ENCODE measurements at regions not wholly inside any gene's neighbourhood (a gene's known extent, or its start where the extent isn't known, plus 50 kb on each side); places are given as distances from the start of the nearest gene placed in this dataset.
"Not testable (repeated sequence)": the region's sequence is repeated elsewhere in the genome, so short reads cannot be mapped to it uniquely, and the experiment has no call there.

DNA sequence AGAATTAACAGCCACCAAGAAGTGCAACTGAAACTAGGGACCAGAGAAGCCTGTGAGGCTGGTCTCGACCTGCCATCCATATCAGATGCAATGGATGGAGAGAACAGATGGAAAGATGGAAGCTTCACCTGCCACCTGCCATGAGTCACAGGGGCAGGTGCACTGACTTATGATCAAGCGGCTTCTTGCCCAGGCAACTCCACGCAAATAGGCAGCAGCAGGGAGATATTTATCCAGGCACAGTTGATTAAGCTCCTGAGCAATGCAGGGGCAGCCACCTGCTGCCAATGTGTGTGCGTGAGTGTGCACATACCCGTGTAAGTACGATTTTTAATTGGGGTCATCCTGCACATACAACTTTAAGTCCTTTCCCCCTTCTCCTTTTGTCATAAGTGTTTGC lies 174.2 kb downstream of the PTPRU start:
- DNase-seq (ENCODE audit: low spot score): no peak

DNA sequence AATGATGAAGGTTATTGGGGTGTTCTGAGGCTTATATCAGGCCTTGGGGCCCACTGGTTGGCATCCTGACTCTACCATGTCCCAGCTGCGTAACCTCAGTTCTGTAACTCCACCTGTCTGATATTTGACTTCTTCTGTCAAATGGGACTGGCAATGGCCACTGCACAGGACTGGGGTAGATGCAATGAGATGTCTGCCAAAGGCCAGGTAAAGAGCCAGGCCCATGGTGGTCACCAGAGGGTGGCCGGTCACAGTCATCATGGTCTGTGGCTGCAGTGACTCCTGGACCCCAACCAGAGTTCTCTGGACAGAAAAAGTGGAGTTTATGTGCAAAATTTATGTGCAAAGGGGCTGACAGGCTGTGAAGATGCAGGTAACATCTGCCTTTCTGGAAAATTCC lies 173.3 kb downstream of the PTPRU start:
- no peak for DNase-seq (ENCODE audit: low spot score)

DNA sequence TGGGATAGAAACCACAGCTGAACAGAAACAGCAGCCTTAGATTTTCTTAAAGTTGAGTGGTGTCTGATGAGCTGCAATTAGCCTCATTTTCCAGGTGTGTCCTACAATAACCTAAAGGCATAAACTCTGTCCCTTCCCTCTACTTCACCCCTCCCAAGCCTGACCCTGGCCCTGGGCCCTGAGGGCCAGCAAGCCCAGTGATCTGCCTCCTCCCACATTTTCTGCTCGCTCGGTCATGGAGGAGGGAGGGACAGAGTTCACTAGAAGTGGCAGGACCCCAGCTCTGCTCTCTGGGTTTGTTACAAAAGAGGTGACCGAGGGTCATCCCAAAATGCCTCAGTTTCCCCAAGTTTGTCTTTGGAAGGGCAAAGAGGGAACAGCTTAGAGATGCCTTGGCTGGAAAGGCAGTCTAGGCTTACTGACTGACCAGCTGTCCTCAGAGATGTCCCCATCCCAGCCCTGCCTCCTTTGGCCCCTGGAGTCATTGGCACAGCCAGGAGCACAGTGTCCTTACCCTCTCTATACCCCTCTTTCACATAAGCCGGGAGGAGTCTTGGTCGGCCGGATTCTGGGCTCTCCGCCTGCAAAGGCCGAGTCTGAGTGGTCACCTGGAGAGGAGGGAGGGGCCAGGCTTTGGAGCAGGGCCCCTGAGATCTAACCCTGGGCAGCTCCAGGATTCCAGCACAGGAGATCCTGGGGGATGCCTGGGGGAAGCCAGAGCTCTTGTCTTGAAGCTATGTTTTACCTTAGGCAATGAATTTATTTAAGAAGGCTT lies 172.7 kb downstream of the PTPRU start:
- DNase-seq (ENCODE audit: low spot score): no peak

DNA sequence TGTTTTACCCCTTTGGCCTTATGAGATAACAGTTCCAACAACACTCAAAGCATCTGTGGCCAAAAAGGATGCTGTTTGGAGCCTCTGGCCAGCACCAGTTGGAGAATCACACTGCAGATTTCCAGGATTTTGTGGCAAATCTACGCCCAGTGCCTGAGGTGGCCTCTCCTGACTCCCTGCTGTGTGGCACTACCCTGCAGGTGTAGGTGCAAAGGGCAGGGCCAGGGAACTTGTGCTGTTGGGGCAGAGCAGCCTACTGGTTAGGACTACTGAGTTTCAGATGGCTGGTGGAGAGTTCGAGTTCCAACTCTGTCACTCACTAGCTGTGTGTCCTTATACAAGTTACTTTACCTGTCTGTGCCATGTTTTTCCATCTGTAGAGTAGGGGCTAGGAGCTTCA lies 170.5 kb downstream of the PTPRU start:
- no peak for DNase-seq (ENCODE audit: low spot score)

DNA sequence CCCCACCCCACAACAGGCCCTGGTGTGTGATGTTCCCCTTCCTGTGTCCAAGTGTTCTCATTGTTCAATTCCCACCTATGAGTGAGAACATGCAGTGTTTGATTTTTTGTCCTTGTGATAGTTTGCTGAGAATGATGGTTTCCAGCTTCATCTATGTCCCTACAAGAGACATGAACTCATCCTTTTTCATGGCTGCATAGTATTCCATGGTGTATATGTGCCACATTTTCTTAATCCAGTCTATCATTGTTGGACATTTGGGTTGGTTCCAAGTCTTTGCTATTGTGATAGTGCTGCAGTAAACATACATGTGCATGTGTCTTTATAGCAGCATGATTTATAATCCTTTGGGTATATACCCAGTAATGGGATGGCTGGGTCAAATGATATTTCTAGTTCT lies 163.9 kb downstream of the PTPRU start:
- DNase-seq (ENCODE audit: low spot score): not testable (repeated sequence)

DNA sequence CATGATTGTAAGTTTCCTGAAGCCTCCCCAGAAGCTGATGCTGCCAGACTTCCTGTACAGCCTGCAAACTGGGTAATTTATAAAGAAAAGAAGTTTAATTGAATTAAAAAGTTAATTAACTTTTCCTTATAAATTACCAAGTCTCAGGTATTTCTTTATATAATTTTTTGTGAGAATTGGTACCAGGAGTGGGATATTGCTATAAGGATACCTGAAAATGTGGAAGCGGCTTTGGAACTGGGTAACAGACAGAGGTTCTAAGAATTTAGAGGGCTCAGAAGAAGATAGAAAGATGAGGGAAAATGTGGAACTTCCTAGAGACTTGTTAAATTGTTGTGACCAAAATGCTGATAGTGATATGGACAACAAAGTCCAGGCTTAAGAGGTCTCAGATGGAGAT lies 163.1 kb downstream of the PTPRU start:
- DNase-seq (ENCODE audit: low spot score): no peak

DNA sequence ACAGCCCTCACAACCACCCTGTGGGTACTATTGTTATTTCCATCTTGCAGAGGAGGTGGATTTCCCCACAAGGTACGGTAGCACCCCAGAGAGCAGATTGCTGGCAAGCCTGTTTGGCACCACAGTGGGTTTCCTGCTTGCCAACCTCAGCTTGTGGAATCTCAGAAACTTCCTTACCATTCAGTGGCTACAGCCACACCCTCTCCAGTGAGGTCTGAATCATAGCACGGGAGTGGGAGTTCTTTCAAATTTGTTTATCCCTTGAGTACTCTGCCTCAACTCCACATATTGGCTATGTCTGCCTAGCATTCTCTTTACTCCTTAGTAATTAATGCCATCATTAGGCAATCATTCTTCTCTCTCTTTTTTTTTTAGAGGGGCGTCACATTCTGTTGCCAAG lies 162.1 kb downstream of the PTPRU start:
- DNase-seq (ENCODE audit: low spot score): no peak

DNA sequence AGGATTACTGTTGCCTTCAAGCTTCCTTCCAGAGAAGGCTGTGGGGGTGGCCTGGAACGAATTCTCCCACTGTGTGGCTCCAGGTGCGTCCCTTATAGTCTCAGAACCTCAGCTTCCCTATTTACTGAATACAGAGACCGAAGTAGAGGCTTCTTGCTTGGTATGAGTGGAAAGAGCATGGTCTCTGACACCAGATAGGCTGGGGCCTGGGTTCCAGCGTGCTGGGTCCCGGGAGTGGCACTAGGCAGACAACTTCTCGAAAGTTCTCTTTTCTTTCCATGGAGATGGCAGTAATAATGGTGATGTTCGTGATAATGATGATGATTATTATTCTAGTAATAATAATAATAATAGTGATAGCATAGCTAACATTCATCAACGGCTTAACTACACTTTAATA lies 161.7 kb downstream of the PTPRU start:
- no peak for DNase-seq (ENCODE audit: low spot score)

DNA sequence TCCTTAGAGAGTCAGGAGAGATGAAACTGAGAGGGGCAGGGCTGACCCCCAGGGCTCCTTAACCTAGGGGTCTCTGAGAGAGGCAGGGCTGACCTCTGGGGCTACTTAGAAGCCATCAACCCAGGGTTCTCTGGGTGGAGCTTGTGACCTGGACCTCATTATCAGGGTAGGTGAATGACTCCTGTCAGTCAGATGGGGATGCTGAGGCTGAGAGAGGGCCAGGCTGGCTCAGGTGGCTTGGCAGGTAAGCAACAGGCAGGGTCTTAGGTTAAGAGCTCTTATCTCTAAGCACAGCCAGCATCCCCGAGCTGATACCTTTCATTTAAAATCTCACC lies 160.9 kb downstream of the PTPRU start:
- DNase-seq (ENCODE audit: low spot score): no peak

DNA sequence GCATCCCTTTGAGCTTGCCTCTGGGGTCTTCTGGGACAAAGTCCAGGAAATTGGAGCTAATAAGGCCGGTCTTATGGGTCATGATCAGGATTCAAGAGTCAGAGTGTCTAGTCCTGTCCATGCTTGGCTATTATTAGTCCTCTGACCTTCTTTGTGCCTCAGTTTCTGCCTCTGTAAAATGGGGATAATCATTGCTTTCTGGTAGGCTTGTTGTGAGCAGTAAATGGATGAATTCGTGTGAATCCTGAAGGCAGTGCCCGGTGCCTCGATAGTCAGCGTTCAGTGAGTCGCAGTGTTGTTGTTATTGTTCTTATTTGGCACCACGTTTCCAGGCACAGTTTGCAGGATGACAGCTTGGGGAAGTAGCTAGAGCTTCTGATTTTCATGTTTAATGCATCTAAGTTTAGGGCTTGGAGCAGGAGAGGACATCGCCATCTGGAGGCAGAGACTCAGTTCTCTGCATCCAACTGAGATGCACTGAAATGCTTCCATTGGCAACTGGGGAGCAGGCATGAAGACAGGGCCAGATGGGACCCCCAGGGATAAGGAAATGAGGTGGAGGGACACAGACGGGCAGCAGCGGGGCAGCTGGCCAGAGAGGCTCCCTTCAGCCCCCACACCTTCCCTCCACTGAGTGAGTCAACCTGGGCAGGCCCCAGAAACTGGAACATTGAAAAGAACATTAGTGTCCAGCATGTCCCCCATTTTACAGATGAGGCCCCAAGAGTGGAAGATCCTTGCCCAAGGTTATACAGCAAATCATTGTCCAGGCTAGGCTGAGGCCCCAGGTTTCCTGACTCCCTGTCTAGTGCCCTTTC lies 160.3 kb downstream of the PTPRU start:
- DNase-seq (ENCODE audit: low spot score): no peak

DNA sequence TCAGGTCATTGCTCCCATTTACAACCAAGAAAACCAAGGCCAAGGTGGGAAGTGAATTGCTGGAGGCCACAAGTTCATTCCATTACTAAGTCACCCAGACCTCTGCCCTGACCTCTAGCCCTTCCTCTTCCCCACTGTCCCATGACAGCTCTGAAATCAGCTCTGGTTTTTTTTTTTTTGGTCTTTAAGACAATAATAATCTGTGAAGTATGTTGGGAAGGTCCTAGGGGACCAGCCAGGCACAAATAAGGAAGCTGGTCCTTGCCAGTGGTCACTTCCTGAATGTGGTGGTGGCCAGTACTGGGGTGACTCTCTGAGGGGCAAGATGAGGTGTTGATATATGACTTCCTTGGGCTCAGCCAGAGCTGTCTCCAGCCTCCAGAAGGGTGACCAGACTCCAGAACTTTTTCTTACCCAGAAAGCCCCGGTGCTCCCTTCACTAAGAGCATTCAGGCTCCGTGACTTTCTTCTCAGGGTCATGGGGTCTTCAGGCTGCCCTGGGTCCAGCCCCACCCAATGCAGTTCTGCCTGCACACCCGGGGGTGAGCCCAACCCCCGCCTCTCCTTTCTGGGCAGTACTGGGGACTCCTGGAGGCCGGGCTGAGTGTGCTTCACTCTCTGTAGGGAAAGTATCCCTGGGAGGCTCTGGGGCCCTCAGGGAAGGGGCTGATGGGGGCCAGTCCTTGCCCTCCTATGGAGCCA lies 159.6 kb downstream of the PTPRU start:
- no peak for DNase-seq (ENCODE audit: low spot score)

DNA sequence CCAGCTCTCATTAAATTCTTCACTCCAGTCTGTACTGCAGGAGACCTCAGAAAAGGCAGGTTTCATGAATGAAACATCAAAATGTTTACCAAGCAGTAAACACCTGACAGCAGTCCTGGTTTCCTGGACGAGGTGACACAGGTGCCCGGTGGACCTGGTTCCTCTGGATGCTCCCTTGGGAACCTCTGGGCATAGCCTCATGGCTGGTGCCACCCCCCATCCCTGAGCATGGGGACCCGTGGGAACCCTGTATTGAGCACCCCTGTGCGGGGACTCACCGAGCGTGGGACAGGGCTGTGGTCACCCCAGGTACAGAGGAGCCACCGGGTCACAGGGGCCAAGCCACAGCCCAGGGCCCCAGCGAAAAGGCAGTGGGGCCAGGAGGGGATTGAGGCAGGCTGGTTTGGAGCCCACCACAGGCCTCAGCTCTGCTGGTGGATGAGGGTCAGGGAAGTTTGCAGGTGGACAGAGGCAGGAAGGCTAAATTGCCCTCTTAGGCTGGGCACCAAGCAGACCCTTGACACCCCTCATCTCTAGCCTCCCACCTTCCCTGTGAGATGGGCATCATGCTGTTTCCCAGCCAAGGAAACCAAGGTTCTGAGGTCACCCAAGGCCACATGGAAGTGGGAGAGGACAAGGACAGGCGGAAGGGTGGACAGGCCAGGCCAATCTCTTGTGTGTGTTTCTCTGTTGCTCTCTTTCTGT lies 158.4 kb downstream of the PTPRU start:
- DNase-seq (ENCODE audit: low spot score): no peak

DNA sequence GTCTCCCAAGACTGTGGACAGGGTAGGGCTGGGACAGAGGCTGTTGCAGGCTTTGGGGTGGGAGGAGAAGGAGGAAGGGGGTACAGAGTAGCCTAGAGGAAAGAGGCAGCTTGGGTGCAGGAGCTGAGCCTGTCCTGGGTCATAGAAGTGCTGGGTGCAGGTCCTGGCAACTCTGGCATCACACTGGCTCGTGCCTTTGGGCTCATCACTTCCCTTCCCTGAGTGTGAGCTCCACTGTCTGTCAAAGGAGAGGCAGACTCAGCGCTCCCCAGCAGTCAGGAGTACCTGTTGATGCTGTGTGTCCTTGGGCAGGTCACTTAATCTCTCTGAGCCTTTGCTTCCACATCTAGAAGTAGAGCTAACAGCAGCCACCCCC lies 157.1 kb downstream of the PTPRU start:
- DNase-seq (ENCODE audit: low spot score): no peak

DNA sequence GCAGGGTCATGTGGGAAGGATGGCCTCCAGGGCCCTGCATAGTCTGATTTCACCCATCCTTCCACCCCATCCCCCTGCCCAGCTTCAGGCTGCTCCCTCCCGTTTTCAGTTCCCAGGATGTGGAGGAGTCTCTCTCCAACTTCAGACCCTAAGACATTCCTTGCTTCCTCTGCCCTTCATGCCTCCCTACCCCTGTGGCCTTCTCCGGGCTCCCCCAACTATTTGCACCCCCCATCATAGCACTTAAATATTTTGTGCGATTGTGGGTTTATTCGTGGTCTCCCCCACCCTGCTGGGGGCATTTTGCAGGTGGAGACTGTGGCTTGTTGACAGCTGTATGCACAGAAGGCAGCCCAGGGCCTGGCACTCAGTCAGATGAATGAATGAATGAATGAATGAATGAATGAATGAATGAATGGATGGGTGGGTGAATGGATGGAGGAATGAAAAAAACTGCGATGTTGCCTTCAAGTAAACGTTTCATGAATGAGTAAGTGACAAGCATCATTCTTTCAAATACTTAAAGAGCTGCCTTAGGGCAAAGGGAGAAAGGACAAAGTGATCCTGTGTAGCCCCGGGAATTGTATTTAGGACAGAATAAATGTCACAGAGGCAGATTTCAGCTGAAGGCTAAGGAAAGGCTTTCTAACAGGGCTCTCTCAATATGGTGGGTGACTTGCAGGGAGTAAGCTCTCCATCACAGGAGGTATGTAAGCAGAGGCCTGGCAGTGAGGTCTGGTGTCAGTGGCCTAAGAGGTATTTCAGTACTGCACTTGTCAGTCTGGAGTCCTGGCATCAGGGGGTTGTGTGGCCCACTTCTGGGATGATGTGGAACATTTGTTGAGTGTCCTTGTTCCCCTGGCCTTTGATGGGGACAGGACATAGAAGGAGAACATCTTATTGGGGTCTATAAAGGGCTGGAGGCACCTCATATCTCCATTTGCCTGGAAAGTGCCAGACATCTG lies 156.4 kb downstream of the PTPRU start:
- DNase-seq (ENCODE audit: low spot score): no peak

DNA sequence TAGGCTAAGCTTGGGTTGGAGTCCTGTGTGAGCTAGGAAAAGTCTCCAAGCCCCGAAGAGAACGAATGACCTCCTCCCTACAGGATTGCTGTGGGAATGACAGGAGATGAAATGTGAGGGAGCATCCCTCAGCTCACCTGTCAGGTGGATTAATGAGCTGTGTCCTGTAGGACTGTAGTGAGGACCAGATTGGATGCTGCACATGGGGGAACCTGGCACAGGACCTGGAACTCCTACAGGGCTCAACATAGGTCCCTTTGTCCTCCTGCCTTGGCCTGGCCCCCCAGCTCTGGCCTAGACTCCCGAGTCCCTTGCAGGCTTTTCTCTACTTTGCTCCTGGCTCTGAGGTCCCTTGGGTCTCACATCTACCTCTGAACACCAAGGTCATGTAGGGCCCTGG lies 155.7 kb downstream of the PTPRU start:
- no peak for DNase-seq (ENCODE audit: low spot score)

DNA sequence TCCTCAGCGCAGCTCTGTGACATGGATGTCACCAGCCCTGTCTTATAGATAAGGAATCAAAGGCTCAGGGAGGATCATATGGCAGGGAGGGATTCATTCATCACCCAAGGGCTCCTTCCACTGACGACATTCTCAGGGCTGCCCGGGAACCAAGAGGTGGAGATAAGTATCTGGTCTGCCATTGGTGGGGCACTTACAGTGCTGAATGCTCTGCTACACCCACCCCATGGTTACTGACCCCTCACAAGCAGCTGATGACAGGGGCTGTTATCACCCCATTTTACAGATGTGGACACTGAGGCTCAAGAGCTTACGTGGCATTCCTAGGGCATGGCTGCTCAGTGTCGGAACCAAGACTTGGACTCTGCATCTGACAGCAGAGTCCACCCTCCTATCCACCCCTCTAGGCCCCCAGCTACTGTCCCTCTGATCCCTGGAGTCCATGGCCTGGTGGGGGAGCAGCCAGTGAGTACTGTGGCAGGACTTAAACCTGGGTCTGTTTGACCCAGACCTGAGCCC lies 155.1 kb downstream of the PTPRU start:
- DNase-seq (ENCODE audit: low spot score): no peak

DNA sequence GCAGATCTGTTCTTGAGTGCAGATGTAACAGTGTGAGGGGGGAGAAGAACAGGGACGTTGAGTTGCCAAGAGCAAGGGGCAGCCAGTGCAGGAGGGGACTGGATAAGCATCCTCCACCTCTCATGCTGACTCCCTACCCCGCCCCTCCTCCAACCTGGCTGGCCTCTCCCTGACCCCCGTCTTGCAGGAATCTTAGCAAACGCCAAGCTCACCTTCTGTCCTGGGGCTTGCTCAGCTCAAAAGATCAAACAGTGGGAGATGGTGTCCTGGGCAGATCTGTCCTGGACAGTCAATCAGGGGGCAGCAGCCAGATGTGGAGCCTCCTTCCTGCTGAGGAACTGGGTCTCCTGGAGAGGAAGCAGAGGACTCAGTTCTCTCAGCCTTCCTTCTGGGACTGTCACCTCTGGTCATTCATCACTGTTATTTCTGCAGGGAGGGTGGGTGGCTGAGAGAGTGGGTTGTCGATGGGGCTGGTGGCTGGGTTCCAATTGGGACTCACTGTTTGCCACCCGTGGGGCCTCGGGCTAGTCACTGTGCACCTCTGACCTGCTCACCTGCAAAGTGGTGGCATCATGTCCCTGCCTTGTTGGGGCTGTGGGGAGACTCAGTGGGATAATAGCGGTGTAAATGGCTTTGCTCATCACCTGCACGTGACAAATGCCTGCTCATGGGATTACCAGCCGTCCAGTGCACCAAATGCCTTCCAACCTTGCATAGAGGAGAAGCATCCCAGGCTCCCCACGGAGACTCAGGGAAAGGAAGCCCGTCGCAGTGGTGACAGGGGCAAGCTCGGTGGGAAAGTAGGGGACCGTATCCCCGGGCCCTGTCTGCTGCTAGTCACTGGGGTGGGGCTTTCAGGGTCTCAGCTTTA lies 154.4 kb downstream of the PTPRU start:
- DNase-seq (ENCODE audit: low spot score): no peak

DNA sequence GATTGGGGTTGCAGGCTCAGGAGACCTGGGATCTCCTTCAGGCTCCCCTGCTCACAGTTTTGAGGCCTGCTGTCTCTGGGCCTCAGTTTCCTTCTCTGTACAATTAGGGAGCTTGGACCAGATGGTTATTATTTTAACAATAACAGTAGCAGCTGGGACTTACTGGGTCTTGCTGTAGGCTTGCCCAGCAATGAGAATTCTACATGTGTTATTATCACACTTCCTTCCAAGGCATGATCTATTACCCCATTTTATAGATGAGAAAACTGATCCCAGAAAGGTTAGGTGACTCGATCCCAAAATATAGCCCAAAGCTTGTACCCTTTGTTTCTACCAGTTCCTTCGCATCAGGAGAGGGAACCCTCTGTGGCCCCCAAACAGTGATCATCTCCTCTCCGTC lies 153.8 kb downstream of the PTPRU start:
- no peak for DNase-seq (ENCODE audit: low spot score)

DNA sequence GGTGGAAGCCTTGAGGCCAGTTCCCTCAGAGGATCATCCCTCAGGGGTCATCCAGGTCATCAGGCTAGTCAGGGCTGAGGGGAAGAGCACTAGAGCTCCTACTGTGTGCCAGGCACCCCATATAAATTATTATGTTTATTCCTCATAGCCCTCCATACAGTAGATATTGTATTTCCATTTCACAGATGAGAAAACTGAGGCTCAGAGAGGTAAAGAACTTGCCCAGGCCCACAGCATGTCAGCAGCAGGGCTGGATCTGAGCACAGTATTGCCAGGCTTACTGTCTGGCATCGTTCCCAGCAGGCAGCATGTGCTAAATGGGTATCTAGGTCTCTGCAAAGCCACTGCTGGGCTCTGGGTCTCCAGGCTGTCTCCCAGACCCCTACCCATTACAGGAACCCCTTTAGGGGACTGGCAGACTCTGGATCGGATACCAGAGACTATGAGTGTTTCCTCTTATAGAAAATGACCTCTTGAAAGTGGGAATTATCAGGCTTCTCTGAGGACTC lies 153.3 kb downstream of the PTPRU start:
- DNase-seq (ENCODE audit: low spot score): no peak

DNA sequence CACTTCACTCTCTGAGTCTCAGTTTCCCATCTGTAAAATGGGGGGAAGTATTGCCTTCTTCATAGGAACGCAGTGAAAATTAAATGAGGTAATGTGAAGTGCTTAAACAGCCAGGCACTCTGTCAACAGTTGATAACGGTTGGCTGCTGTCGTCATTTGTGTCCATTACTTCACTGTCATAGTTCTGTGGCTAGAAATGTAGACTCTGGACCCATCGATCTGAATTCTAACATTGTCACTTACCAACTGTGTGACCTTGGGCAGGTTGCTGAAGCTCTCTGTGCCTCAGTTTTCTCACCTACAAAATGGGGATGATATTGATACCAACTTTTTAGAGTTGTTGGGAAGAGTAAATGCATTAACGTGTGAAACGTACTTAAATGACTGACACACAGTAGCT lies 152.6 kb downstream of the PTPRU start:
- DNase-seq (ENCODE audit: low spot score): no peak
